ENCODE measurements at regions not wholly inside any gene's neighbourhood (a gene's known extent, or its start where the extent isn't known, plus 50 kb on each side); places are given as distances from the start of the nearest gene placed in this dataset.

DNA sequence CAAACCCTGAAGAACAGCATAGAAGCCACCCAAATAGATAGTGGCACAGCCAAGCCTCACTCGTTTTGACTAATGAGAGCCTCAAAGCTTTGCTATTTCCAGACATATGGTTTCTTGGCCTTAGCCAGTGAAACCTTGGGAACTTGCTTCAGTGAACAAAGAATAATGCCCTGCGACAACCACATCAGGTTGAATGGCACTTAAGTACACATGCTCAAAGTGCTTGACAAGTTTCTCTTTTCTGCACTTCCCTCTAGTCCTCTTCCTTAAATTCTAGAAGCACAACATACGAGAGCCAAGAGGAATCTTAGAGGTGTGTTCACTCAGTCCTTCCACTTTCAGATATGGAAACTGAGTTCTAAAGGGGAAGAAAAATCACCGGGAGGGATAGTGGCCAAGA lies 258.3 kb downstream of the HAUS1 start:
- TF ChIP-seq, protein P1, sequence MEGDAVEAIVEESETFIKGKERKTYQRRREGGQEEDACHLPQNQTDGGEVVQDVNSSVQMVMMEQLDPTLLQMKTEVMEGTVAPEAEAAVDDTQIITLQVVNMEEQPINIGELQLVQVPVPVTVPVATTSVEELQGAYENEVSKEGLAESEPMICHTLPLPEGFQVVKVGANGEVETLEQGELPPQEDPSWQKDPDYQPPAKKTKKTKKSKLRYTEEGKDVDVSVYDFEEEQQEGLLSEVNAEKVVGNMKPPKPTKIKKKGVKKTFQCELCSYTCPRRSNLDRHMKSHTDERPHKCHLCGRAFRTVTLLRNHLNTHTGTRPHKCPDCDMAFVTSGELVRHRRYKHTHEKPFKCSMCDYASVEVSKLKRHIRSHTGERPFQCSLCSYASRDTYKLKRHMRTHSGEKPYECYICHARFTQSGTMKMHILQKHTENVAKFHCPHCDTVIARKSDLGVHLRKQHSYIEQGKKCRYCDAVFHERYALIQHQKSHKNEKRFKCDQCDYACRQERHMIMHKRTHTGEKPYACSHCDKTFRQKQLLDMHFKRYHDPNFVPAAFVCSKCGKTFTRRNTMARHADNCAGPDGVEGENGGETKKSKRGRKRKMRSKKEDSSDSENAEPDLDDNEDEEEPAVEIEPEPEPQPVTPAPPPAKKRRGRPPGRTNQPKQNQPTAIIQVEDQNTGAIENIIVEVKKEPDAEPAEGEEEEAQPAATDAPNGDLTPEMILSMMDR (IDR thresholded peaks at IDR 0.05; ENCODE audit: low read depth, low read length): no peak
- no peak for TF ChIP-seq POLR2A (IDR thresholded peaks at IDR 0.05; ENCODE audit: extremely low read depth, insufficient read length)
- TF ChIP-seq, protein P2, sequence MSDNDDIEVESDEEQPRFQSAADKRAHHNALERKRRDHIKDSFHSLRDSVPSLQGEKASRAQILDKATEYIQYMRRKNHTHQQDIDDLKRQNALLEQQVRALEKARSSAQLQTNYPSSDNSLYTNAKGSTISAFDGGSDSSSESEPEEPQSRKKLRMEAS (IDR thresholded peaks at IDR 0.05; ENCODE audit: low read depth, low read length): no peak
